DLD1 (cell line): ENCODE measurements at regions not wholly inside any gene's neighbourhood (a gene's known extent, or its start where the extent isn't known, plus 50 kb on each side); places are given as distances from the start of the nearest gene placed in this dataset.

ENCODE experiments used
- in situ Hi-C: cut with HindIII; loops from 2 replicates; pipeline ENCODE4 v1.10.0; 2017; ENCODE audit warnings: low sequenced_read_pairs

DNA sequence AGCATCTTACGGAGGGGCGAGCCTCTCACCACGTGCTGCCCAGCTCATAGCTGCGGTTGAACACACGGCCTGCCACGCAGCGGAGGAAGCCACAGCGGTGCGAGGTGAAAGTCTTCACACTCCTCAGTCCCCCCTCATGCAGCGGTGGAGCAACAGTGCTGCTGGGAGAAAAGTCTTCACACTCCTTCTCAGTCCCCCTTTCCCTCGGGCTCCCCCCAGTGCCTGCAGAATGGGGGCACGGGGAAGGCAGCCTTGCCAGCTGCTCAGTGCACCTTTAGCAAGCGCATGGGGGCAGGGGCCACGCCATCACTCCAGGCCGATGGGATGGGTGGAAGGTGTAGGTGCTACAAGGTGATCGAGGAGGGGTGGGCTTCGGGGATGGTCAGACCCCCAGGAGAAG lies 206.3 kb upstream of the TCERG1L start:
- in situ Hi-C loops, result no loop called here

DNA sequence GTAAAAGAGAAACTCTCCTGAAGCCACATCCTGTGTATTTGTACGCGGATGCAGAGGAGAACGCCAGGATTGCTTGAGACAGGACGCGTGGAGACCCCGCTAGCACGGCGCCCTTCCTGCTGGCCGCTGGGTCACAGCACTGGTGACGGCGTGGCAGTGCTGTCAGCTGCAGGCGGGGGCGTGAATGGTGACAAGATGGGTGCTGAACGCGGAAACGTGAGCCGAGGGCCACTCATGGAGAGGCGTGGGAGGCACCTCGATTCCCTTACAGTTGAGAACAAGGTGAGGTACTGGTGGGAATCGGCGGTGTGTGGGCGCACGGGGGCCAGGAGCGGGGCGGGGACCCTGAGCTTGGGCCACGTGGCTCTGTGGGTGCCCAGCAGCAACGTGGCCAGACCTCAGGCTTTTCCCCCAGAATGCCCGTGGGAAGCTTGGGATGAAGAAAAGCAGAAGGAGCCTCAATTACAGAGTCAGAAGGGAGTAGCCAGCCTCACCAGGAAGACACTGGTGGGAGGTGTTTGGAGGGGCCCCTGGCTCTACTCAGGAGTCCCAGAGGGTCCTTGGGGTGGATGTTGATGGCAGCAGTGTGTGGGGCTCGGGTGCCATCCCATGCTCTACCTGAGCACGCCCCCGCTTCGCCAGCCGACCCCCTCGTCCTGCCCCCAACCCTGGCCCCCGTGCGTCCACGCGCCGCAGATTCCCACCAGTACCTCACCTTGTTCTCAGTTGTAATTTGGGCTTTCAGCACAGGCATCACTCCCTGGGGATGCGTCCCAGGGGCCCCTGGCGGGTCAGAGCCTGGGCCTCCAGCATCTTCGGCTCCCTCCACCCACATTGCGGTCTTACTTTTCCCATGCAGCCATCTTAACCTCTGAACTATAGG lies 208.4 kb upstream of the TCERG1L start:
- in situ Hi-C loops, result no loop called here

DNA sequence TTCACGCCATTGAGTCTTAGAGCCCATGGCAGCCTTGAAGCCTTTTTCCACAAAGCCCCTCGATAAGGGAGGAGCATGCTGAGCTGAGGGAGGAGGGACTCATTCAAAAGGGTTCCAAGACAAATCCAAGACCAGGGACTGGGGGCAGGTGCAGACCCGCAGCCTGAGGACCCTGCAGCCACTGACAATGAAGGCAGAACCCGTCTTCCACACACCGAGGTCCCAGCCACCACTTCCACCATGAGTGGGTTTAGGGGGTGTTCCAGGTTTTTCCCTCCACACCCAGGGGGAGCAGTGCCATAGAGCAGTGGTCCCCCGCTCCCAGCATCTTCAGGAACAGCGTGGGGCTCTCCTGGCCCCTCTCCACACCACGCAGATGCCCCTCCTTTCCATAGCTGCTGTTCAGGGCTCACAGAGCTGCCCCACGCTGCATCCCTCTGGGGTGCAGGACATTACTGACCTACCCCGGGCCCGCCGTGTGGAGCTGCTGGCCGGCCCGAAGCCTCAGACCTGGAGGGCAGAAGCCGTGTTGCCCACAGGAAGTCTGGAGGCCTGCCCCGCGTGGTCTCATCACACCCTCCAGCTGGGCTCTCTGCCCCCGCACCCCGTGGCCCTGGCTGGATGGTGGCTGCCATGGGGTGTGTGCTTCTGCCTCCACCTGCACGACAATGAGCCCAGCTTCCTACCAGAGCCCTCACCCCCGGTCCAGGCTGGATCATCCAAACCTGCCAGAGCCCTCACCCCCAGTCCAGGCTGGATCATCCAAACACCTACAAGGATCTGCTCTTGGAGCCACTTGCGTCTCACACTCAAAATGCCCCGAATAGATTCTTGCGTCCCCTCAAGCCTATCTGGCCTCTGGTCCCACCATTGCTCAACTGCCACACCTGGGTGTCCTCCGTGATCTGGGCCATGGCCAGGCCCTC lies 220.0 kb upstream of the TCERG1L start:
- in situ Hi-C loops, result no loop called here

DNA sequence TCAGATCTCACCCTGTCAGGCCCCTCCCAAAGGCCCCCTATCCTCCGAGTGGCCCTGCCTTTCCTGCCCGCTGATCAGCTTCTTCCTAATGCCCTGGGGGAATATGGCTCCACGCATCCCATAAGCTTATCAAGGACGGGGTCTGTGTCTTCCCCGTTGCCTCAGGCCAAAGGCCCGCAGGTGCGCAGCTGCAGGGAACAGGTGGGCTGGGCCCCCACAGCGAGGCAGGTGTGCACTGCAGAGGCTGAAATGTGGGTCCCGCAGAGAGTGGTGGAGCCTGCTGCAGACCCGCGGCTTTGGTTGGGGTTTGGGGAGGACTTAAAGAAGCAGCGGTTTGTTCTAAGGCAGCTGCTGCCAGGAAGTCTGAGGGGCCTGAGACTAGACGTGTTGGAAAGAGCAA lies 220.8 kb upstream of the TCERG1L start:
- in situ Hi-C loops, result no loop called here

GRCh38 chr10:131532745-131533341 lies 221.3 kb upstream of the TCERG1L start:
- in situ Hi-C loops, result no loop called here

GRCh38 chr10:131533846-131534526 lies 222.5 kb upstream of the TCERG1L start:
- in situ Hi-C loops, result no loop called here

DNA sequence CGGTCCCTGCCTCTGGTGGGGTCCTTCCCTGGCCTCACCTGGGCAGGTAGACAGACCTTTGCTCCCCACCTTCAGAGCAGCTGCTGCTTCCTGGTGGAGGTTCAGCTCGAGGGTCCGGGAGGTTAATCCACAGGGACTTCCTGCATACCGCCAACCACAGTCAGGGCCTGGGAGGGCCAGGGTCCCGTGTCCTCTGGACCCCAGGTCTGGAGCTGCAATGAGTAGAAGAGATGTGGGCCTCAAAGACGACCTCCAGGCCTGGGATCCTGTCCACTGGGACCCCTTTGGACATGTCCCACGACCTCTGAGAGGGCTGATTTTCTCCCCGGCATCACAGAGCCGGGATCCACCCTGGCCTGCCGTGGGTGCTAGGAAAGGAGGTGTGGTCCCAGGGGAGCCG lies 223.3 kb upstream of the TCERG1L start:
- in situ Hi-C loops, result no loop called here

DNA sequence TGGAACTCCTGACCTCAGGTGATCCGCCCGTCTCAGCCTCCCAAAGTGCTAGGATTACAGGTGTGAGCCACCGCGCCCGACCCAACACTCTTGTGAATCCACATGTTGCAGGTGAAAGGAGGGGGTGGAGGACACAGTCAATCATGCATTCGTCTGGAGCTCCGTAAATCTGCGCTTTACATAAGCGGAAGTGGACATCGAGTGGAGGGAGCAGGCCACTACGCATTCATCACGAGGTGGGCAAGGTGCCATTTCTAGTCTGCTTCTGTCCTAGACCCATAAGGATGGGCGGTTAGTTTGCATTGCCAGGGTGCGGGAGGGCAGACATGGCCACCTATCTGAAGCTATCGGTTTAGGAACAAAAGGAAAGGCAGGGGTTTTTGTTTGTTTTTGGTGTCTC lies 225.2 kb upstream of the TCERG1L start:
- in situ Hi-C loops, result no loop called here

DNA sequence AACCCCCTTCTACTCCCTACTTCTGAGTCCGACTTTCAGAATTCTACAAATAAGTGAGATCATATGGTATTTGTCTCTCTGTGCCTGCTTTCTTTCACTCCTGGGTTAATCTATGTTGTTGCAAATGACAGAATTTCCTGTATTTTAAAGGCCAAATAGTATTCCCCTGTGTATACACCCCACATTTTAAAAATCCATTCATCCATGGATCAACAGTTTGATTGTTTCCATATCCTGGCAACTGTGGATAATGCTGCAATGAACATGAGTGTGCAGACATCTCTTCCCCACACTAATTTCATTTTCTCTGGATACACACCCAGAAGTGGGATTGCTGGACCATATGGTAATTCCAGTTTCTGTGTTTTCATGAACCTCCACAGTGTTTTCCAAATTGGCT lies 225.8 kb upstream of the TCERG1L start:
- in situ Hi-C loops, result no loop called here

- in situ Hi-C loops, result no loop called here
These were observed 233.0 kb upstream of the TCERG1L start for GRCh38 chr10:131544495-131544894.

GRCh38 chr10:131546086-131546810 lies 234.7 kb upstream of the TCERG1L start:
- in situ Hi-C loops, result no loop called here

DNA sequence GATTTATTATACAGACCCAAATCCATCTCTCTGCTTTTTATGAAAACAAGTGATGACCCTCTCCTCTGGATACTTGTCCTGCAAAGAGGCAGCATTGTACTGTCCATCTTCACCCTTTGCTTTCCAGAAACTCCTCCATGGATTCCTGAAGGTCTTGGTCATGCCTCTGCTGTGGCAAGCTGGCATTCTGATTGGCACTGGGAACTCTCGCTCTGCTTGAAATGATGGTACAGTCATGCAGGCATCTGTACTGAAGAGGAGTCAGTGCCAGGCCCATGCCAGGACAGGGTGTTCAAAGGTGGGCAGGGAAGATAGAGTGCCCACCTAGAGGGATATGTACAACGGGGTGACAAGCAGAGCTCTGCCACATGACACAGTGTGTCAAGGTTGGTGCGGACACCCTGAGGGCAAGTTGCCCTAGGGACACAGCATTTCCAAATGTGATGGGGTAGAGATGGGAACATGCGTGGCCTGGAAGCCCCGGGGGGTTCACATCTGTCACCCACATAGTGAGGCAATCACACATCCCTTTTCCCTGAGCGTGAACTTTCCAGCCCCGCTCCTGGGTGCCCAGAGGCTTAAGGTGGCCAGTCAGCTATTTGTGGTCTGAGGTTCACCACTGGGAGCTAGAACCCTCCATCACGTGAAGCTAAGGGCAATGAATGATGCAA lies 235.7 kb upstream of the TCERG1L start:
- in situ Hi-C loops, result no loop called here

DNA sequence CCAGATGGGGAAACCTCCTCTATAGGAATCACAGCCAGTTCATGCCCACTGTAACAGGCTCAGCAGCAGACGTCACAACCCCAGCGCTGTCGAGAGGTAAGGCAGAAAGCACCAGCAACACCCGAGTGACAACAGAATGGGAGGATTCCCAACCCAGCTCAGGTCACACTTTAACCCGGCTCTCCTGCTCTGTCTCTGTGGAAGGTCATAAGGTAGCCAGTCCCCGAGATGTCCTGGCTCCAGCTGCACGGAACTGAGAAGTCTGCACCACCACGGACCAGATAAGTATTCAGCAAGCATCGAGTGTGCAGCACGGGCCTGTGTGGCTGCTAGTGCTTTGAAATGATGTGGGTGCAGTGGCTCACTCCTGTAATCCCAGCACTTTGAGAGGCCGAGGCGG lies 236.7 kb upstream of the TCERG1L start:
- in situ Hi-C loops, result no loop called here

DNA sequence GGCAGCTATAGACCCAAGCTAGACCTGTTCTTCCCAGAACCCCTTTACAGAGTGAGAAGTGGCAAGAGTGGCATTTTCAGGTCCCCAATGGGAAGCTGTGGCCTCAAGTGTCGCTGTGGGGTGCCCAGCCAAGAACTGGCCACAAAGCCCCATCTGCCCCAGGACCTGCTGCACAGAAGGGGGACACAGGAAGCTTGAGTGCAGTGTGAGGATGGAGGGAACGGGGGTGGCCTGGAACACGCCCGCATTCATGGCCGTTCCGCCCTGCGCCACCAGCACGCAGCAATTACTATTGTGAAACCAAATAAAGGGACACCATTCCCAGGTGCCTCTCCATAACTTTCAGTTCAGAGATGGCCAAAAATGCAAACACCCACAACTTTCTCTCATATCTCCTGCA lies 237.6 kb upstream of the TCERG1L start:
- in situ Hi-C loops, result no loop called here

- in situ Hi-C loops, result no loop called here
These were observed 241.6 kb upstream of the TCERG1L start for GRCh38 chr10:131553121-131553520.

DNA sequence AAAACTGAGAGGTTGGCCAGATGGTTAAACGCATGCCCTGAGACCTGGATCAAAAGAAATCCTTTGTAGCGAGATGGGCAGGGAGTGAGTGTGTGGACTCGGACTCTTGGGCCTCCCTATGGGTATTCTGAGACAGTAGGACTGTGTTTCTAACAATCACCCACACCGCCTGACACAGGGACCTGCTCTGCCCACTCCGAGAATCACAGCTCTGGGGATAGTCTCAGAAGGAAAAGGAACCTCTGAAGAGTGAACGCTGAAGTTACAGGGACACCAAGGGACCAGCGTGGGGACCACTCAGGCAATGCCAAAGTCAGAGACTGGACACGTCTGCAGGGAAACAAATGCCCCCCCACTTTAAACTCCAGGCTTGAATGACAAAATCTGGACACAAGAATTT lies 242.1 kb upstream of the TCERG1L start:
- in situ Hi-C loops, result no loop called here

DNA sequence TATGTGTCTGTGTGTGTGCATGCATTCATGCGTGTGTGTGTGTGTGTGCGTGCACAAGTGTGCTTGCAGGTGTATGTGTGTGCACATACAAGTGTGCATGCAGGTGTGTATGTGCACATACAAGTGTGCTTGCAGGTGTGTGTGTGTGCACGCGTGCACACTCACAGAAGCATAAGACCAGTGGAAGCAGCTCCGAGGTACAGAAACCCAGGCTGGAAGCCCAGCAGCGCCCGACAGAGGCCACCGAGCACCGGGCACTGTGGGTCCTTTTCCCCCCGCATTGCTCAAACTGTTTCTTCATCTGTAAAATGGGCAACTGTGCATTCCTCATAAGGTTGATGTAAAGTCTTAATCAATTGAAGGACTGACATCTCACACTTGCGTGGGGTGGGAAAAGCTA lies 243.3 kb upstream of the TCERG1L start:
- in situ Hi-C loops, result no loop called here

DNA sequence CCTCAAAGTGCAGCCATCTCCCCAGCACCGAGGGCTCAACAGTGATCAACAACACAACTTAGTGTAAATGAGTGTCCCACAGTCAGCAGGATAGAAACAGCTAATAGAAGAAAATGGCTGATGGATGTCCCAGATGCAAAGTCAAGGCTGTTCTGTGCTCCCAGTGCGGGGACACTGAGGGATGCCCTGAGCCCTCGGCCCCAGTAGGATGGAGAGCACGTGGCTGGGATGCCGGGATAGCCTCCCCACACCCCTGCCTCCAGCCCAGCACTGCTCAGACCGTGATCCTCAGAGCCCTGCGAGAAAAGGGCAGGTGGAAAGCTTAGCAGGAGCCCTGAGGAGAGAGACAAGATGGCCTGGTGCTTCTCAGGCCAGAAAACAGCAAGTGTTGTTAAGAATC lies 243.9 kb upstream of the TCERG1L start:
- in situ Hi-C loops, result no loop called here

DNA sequence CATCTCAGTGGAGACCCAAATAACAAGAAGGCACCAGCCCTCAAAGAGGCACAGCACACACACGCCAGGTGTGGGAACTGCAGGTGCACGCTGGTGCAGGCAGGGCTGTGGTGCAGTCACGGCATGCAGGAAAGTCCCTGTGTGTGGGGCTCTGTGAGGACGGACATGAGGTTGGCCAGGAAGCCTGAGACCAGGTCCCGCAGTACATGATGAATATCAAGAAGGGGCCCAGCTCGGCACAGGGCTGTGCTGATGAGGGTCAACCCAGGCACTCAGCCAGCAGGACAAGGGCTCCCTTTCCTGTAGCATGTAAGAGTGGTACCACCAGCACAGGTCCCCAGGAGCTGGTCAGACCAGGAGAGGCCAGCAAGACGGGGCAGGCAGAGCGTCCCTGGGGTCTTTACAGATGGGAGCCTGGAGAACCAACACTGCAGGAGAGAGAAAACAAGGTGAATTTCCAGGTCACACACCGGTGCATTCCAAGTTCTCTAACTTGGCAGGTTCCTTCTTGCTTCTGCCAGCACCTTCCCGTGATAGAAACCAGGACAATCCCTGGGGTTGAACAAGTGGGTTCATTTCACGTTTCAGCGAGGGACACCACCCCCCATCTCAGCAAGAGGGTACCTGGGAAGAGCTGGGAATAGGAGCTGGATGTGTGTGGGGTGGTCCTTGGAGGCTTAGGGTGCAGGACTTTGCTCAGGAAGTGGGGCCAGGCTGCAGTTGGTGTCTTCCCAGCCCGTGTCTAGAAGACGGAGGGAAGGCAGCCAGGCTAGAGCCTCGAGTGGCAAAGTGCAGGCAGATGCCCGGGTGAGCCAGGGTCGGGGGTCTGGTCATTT lies 244.8 kb upstream of the TCERG1L start:
- in situ Hi-C loops, result no loop called here
